ENCODE measurements at regions not wholly inside any gene's neighbourhood (a gene's known extent, or its start where the extent isn't known, plus 50 kb on each side); places are given as distances from the start of the nearest gene placed in this dataset.
A peak's percentile ranks its signal among the peaks of the same experiment; 100 is the strongest.

- no peak overlapping the region for H3K4me3 Mint-ChIP-seq (ENCODE audit: unreplicated experiment)
- no peaks in the 10 kb centered on the region for H3K27me3 Mint-ChIP-seq (ENCODE audit: unreplicated experiment)
- no peak for DNase-seq (ENCODE audit: extremely low spot score, unreplicated experiment)
- peaks cover 26% of the 10 kb centered on the region for H3K9me3 Mint-ChIP-seq (ENCODE audit: unreplicated experiment)
- H3K27ac Mint-ChIP-seq (ENCODE audit: unreplicated experiment), result no peak overlapping the region
- TF ChIP-seq CTCF (IDR thresholded peaks at IDR 0.05), result no peak
- no peaks in the 10 kb centered on the region for H3K36me3 Mint-ChIP-seq (ENCODE audit: unreplicated experiment)
- H3K4me1 Mint-ChIP-seq (ENCODE audit: unreplicated experiment), result no peaks in the 10 kb centered on the region
These were observed 164.4 kb upstream of the PPP2R2D start for GRCh38 chr10:131736321-131736980.

DNA sequence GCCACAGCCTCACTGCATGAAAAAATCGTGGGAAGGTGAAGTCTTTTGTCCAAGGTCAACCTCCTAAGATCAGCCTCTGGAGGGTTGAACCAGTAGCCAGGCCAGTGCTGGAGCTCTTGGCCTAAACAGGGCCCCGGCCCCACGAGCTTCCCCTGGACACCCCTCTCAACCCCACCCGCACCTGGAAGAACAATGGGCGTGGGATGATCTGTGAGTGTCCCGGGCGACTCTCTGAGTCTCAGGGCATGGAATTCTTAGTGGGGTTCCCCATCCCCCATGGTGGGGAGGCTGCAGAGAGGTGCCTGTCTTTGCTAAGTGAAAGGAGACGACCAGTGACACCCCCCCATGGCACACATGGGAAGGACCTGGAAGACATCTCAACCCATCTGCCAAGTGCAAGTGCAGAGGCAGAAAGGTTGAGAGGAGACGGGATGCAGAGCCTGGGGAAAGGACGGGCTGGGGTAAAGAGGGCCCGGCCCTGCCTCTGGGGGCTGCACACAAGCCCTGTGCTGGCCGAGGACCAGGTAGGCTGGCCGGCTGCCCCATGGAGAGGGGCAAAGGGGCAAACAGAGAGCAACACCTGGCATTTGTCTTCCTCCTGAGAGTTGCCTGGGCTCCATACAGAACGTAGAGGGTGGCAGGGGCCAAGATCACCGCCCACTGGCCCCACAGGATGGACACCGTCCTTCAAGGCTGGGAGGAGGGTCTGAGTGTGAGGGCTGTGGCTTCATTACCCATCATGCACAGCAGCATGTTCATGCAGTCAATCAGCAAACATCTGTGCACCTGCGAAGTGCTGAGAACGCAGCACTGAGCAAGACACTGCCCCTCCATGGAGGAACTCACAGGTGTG is 163.0 kb upstream of the PPP2R2D start:
- no peaks in the 10 kb centered on the region for H3K36me3 Mint-ChIP-seq (ENCODE audit: unreplicated experiment)
- H3K27me3 Mint-ChIP-seq (ENCODE audit: unreplicated experiment), result no peaks in the 10 kb centered on the region
- H3K9me3 Mint-ChIP-seq (ENCODE audit: unreplicated experiment), result peaks cover 30% of the 10 kb centered on the region
- no peak overlapping the region for H3K4me3 Mint-ChIP-seq (ENCODE audit: unreplicated experiment)
- no peak for DNase-seq (ENCODE audit: extremely low spot score, unreplicated experiment)
- no peaks in the 10 kb centered on the region for H3K4me1 Mint-ChIP-seq (ENCODE audit: unreplicated experiment)
- TF ChIP-seq CTCF (IDR thresholded peaks at IDR 0.05), result no peak
- no peak overlapping the region for H3K27ac Mint-ChIP-seq (ENCODE audit: unreplicated experiment)

- no peak for TF ChIP-seq CTCF (IDR thresholded peaks at IDR 0.05)
- DNase-seq (ENCODE audit: extremely low spot score, unreplicated experiment), result peak; percentile 79
- Mint-ChIP-seq H3K9me3 (ENCODE audit: unreplicated experiment) (peaks cover 30% of the 10 kb centered on the region), H3K27me3 (ENCODE audit: unreplicated experiment) (no peaks in the 10 kb centered on the region), H3K36me3 (ENCODE audit: unreplicated experiment) (no peaks in the 10 kb centered on the region), H3K4me3 (ENCODE audit: unreplicated experiment) (no peak overlapping the region), H3K4me1 (ENCODE audit: unreplicated experiment) (no peaks in the 10 kb centered on the region), H3K27ac (ENCODE audit: unreplicated experiment) (no peak overlapping the region)
These were observed 162.4 kb upstream of the PPP2R2D start for GRCh38 chr10:131738396-131738735.

- no peak overlapping the region for H3K4me3 Mint-ChIP-seq (ENCODE audit: unreplicated experiment)
- peaks cover 2% of the 10 kb centered on the region for H3K4me1 Mint-ChIP-seq (ENCODE audit: unreplicated experiment)
- no peaks in the 10 kb centered on the region for H3K27me3 Mint-ChIP-seq (ENCODE audit: unreplicated experiment)
- no peak for DNase-seq (ENCODE audit: extremely low spot score, unreplicated experiment)
- H3K36me3 Mint-ChIP-seq (ENCODE audit: unreplicated experiment), result no peaks in the 10 kb centered on the region
- H3K27ac Mint-ChIP-seq (ENCODE audit: unreplicated experiment), result no peak overlapping the region
- H3K9me3 Mint-ChIP-seq (ENCODE audit: unreplicated experiment), result peaks cover 29% of the 10 kb centered on the region
- no peak for TF ChIP-seq CTCF (IDR thresholded peaks at IDR 0.05)
These were observed 161.6 kb upstream of the PPP2R2D start for GRCh38 chr10:131739206-131739605.

GRCh38 chr10:131742500-131742951 is 158.3 kb upstream of the PPP2R2D start:
- Mint-ChIP-seq H3K36me3 (ENCODE audit: unreplicated experiment) (no peaks in the 10 kb centered on the region), H3K9me3 (ENCODE audit: unreplicated experiment) (peaks cover 27% of the 10 kb centered on the region), H3K27ac (ENCODE audit: unreplicated experiment) (no peak overlapping the region), H3K4me1 (ENCODE audit: unreplicated experiment) (peaks cover 2% of the 10 kb centered on the region), H3K27me3 (ENCODE audit: unreplicated experiment) (no peaks in the 10 kb centered on the region), H3K4me3 (ENCODE audit: unreplicated experiment) (no peak overlapping the region)
- no peak for DNase-seq (ENCODE audit: extremely low spot score, unreplicated experiment)
- TF ChIP-seq CTCF (IDR thresholded peaks at IDR 0.05), result no peak

Measured in osteocyte (in vitro differentiated cells).